GM18907 (cell line): ENCODE measurements at regions not wholly inside any gene's neighbourhood (a gene's known extent, or its start where the extent isn't known, plus 50 kb on each side); places are given as distances from the start of the nearest gene placed in this dataset.
"Not testable (repeated sequence)": the region's sequence is repeated elsewhere in the genome, so short reads cannot be mapped to it uniquely, and the experiment has no call there.

ENCODE experiments used
- ATAC-seq: cut with Tn5 transposase; IDR thresholded peaks from one replicate; pipeline ENCODE4 v1.9.1; 2021; ENCODE audit warnings: mild to moderate bottlenecking, moderate library complexity; ENCODE audit not compliant: unreplicated experiment

- no peak for ATAC-seq
Measured at GRCh38 chr6:126949786-126950185, 168.7 kb upstream of the RSPO3 start.

- no peak for ATAC-seq
Measured at GRCh38 chr6:126955621-126956020, 162.8 kb upstream of the RSPO3 start.

GRCh38 chr6:126957721-126958120 lies 160.8 kb upstream of the RSPO3 start:
- ATAC-seq = no peak

- ATAC-seq = no peak
Measured at GRCh38 chr6:126959765-126960164, 158.7 kb upstream of the RSPO3 start.

GRCh38 chr6:126963077-126963809 lies 155.2 kb upstream of the RSPO3 start:
- ATAC-seq = no peak

GRCh38 chr6:126967296-126968005 lies 151.0 kb upstream of the RSPO3 start:
- no peak for ATAC-seq

GRCh38 chr6:126976253-126976797 lies 142.1 kb upstream of the RSPO3 start:
- no peak for ATAC-seq

GRCh38 chr6:126983779-126984178 lies 134.7 kb upstream of the RSPO3 start:
- no peak for ATAC-seq

- ATAC-seq = not testable (repeated sequence)
Measured at GRCh38 chr6:126988125-126988524, 130.3 kb upstream of the RSPO3 start.

- ATAC-seq = no peak
Measured at GRCh38 chr6:127000631-127001030, 117.8 kb upstream of the RSPO3 start.

GRCh38 chr6:127013865-127014264 lies 104.6 kb upstream of the RSPO3 start:
- ATAC-seq = no peak

GRCh38 chr6:127015858-127016257 lies 102.6 kb upstream of the RSPO3 start:
- no peak for ATAC-seq

- ATAC-seq = no peak
Measured at GRCh38 chr6:127019828-127020227, 98.6 kb upstream of the RSPO3 start.

GRCh38 chr6:127022302-127022701 lies 96.2 kb upstream of the RSPO3 start:
- no peak for ATAC-seq

- no peak for ATAC-seq
Measured at GRCh38 chr6:127023001-127023778, 95.3 kb upstream of the RSPO3 start.

- no peak for ATAC-seq
Measured at GRCh38 chr6:127026247-127026646, 92.2 kb upstream of the RSPO3 start.

GRCh38 chr6:127030111-127030510 lies 88.4 kb upstream of the RSPO3 start:
- no peak for ATAC-seq

GRCh38 chr6:127030836-127031235 lies 87.6 kb upstream of the RSPO3 start:
- ATAC-seq = no peak

- no peak for ATAC-seq
Measured at GRCh38 chr6:127031511-127031910, 87.0 kb upstream of the RSPO3 start.

GRCh38 chr6:127032971-127033370 lies 85.5 kb upstream of the RSPO3 start:
- ATAC-seq = no peak

GRCh38 chr6:127051571-127052260 lies 66.8 kb upstream of the RSPO3 start:
- no peak for ATAC-seq
